ENCODE measurements at regions not wholly inside any gene's neighbourhood (a gene's known extent, or its start where the extent isn't known, plus 50 kb on each side); places are given as distances from the start of the nearest gene placed in this dataset.

- TF ChIP-seq, protein P1, sequence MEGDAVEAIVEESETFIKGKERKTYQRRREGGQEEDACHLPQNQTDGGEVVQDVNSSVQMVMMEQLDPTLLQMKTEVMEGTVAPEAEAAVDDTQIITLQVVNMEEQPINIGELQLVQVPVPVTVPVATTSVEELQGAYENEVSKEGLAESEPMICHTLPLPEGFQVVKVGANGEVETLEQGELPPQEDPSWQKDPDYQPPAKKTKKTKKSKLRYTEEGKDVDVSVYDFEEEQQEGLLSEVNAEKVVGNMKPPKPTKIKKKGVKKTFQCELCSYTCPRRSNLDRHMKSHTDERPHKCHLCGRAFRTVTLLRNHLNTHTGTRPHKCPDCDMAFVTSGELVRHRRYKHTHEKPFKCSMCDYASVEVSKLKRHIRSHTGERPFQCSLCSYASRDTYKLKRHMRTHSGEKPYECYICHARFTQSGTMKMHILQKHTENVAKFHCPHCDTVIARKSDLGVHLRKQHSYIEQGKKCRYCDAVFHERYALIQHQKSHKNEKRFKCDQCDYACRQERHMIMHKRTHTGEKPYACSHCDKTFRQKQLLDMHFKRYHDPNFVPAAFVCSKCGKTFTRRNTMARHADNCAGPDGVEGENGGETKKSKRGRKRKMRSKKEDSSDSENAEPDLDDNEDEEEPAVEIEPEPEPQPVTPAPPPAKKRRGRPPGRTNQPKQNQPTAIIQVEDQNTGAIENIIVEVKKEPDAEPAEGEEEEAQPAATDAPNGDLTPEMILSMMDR (IDR thresholded peaks at IDR 0.05; ENCODE audit: low read depth, low read length) = no peak
- TF ChIP-seq EZH2phosphoT487 (IDR thresholded peaks at IDR 0.05; ENCODE audit: low read depth) = no peak
Measured at GRCh38 chr2:155748131-155748530, 584.4 kb downstream of the NR4A2 start.
